ENCODE measurements at regions not wholly inside any gene's neighbourhood (a gene's known extent, or its start where the extent isn't known, plus 50 kb on each side); places are given as distances from the start of the nearest gene placed in this dataset.

DNA sequence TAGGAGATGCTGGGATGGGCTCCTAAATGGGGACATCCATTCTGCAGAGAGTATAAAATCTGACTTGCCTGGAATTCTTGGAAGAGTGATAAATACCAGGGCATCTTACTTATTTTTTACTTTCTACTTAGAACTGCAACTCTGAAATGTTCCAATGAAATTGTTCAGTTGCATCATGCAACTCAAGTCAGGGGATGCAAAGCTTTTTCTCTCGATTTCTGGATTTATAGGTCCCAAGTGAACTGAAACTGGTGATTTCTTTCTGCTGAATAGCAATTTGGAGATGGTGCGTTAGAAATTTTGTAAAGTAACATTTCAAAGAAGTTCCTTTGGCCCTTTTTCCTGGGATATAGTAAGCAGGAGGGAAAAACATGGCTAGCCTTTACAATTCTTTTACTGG is 238.4 kb upstream of the CD180 start (continued):
- TF ChIP-seq FOXM1 (IDR thresholded peaks at IDR 0.05; ENCODE audit: low read depth) (no peak), GATA2 (CRISPR knock-in tag; IDR thresholded peaks at IDR 0.05) (no peak), FOXJ3 (CRISPR knock-in tag; IDR thresholded peaks at IDR 0.05) (no peak)

DNA sequence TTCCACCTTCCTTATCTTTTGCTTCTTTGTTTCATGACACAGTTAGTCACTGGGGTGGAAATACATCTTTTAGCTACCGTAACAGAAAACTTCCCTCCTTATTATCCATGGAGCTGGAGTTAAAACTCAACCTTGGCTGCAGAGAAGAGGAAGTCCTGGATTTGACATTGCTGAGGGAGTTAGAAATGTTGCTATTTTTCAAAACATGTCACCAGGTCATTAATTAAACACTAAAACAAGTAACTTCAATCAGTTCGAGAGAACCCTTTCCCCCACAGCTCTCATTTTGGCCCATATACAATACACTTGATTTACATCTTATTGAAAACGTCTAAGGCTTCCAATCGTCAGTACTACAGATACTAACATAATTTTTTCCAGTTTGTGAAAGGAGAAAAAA is 237.9 kb upstream of the CD180 start:
- no peaks in the 10 kb centered on the region; a peak in 1 of 4 replicates for H3K4me1 ChIP-seq (ENCODE audit: control insufficient read depth in 1 of 2, insufficient read depth in 2 of 2, low read depth in 1 of 2, low read length in 1 of 2)
- POLR2A ChIA-PET: no interaction called here
- H3K27me3 ChIP-seq (ENCODE audit: insufficient read depth): no peaks in the 10 kb centered on the region
- no peak overlapping the region for H2AFZ ChIP-seq (ENCODE audit: low read depth)
- H3K36me3 ChIP-seq (replicated peaks in 1 of 2; ENCODE audit: control insufficient read depth in 1 of 2, insufficient read depth in 2 of 2, low read length in 1 of 2): no peaks in the 10 kb centered on the region
- no peak overlapping the region for H3K27ac ChIP-seq (ENCODE audit: low read depth in 2 of 2, low read length in 1 of 2)
- H3K79me2 ChIP-seq (ENCODE audit: insufficient read depth): no peaks in the 10 kb centered on the region
- no peaks in the 10 kb centered on the region for H3F3A ChIP-seq (replicated peaks; ENCODE audit: insufficient read depth)
- DNase-seq: no peak
- no peak overlapping the region for H3K4me2 ChIP-seq
- no peaks in the 10 kb centered on the region for H3K9me2 ChIP-seq
- H3K9ac ChIP-seq: no peak overlapping the region
- H3K9me3 ChIP-seq: no peaks in the 10 kb centered on the region
- no peak for TF ChIP-seq NRF1 (IDR thresholded peaks at IDR 0.05; ENCODE audit: low read depth, low read length)
- TF ChIP-seq, protein P1, sequence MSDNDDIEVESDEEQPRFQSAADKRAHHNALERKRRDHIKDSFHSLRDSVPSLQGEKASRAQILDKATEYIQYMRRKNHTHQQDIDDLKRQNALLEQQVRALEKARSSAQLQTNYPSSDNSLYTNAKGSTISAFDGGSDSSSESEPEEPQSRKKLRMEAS (IDR thresholded peaks at IDR 0.05; ENCODE audit: low read depth): no peak
- TF ChIP-seq EZH2phosphoT487 (IDR thresholded peaks at IDR 0.05; ENCODE audit: borderline replicate concordance, low read depth): no peak
- TF ChIP-seq, protein P2, sequence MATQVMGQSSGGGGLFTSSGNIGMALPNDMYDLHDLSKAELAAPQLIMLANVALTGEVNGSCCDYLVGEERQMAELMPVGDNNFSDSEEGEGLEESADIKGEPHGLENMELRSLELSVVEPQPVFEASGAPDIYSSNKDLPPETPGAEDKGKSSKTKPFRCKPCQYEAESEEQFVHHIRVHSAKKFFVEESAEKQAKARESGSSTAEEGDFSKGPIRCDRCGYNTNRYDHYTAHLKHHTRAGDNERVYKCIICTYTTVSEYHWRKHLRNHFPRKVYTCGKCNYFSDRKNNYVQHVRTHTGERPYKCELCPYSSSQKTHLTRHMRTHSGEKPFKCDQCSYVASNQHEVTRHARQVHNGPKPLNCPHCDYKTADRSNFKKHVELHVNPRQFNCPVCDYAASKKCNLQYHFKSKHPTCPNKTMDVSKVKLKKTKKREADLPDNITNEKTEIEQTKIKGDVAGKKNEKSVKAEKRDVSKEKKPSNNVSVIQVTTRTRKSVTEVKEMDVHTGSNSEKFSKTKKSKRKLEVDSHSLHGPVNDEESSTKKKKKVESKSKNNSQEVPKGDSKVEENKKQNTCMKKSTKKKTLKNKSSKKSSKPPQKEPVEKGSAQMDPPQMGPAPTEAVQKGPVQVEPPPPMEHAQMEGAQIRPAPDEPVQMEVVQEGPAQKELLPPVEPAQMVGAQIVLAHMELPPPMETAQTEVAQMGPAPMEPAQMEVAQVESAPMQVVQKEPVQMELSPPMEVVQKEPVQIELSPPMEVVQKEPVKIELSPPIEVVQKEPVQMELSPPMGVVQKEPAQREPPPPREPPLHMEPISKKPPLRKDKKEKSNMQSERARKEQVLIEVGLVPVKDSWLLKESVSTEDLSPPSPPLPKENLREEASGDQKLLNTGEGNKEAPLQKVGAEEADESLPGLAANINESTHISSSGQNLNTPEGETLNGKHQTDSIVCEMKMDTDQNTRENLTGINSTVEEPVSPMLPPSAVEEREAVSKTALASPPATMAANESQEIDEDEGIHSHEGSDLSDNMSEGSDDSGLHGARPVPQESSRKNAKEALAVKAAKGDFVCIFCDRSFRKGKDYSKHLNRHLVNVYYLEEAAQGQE (IDR thresholded peaks at IDR 0.05; ENCODE audit: low read depth, low read length): no peak
- TF ChIP-seq RXRA (IDR thresholded peaks at IDR 0.05; ENCODE audit: borderline replicate concordance, low read depth): no peak
- H3K4me3 ChIP-seq (ENCODE audit: low read depth in 2 of 2, low read length in 1 of 2): no peak overlapping the region
- H4K20me1 ChIP-seq (ENCODE audit: insufficient read depth): no peaks in the 10 kb centered on the region
- CTCF ChIA-PET: interaction anchor here (0.9 kb wide), 1 partner anchor 16 kb away, joined by 3 read pairs; no protein-coding TSS in a partner anchor
- WGBS (ENCODE audit: low lambda C conversion rate): 68% methylated on average over 4 of the region's 4 CpGs

DNA sequence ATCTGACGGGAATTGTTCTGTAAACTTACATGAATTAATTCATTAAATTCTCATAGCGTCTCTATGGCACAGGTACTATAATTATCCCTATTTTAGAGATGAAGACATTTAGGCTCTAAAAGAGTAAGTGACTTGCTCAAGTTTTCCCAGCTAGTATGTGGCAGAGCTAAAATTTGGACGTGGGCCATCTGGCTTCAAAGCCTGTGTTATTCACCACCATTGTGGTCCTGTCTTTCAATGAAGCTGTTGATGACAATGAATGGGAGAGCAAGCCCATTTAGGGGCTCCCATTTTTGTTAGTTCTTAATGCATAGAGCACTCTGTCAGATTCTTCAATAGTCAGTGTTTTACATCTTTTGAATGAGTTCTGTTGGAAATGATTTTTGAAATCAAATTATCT is 236.0 kb upstream of the CD180 start:
- no peak for DNase-seq
- H4K20me1 ChIP-seq (ENCODE audit: insufficient read depth): no peaks in the 10 kb centered on the region
- H3K27ac ChIP-seq (ENCODE audit: low read depth in 2 of 2, low read length in 1 of 2): no peak overlapping the region
- 67% methylated on average over 3 of the region's 3 CpGs for WGBS (ENCODE audit: low lambda C conversion rate)
- H3K36me3 ChIP-seq (replicated peaks in 1 of 2; ENCODE audit: control insufficient read depth in 1 of 2, insufficient read depth in 2 of 2, low read length in 1 of 2): no peaks in the 10 kb centered on the region
- H3K4me2 ChIP-seq: no peak overlapping the region
- no peaks in the 10 kb centered on the region; a peak in 1 of 4 replicates for H3K4me1 ChIP-seq (ENCODE audit: control insufficient read depth in 1 of 2, insufficient read depth in 2 of 2, low read depth in 1 of 2, low read length in 1 of 2)
- POLR2A ChIA-PET: no interaction called here
- no peaks in the 10 kb centered on the region for H3K79me2 ChIP-seq (ENCODE audit: insufficient read depth)
- H3K27me3 ChIP-seq (ENCODE audit: insufficient read depth): no peaks in the 10 kb centered on the region
- TF ChIP-seq TCF12 (IDR thresholded peaks at IDR 0.05): no peak
- TF ChIP-seq, protein P3, sequence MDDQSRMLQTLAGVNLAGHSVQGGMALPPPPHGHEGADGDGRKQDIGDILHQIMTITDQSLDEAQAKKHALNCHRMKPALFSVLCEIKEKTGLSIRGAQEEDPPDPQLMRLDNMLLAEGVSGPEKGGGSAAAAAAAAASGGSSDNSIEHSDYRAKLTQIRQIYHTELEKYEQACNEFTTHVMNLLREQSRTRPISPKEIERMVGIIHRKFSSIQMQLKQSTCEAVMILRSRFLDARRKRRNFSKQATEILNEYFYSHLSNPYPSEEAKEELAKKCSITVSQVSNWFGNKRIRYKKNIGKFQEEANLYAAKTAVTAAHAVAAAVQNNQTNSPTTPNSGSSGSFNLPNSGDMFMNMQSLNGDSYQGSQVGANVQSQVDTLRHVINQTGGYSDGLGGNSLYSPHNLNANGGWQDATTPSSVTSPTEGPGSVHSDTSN (IDR thresholded peaks at IDR 0.05): no peak
- H3F3A ChIP-seq (replicated peaks; ENCODE audit: insufficient read depth): no peaks in the 10 kb centered on the region
- H2AFZ ChIP-seq (ENCODE audit: low read depth): no peak overlapping the region
- no peaks in the 10 kb centered on the region for H3K9me2 ChIP-seq
- H3K9ac ChIP-seq: no peak overlapping the region
- H3K9me3 ChIP-seq: no peaks in the 10 kb centered on the region
- no peak overlapping the region for H3K4me3 ChIP-seq (ENCODE audit: low read depth in 2 of 2, low read length in 1 of 2)
- CTCF ChIA-PET: interaction anchor here (1.4 kb wide), 1 partner anchor 30 kb away, joined by 3 read pairs; no protein-coding TSS in a partner anchor
